ENCODE measurements at regions not wholly inside any gene's neighbourhood (a gene's known extent, or its start where the extent isn't known, plus 50 kb on each side); places are given as distances from the start of the nearest gene placed in this dataset.

GRCh38 chr9:28900406-28900805 is 1327.1 kb upstream of the C9orf72 start:
- TF ChIP-seq, protein P1, sequence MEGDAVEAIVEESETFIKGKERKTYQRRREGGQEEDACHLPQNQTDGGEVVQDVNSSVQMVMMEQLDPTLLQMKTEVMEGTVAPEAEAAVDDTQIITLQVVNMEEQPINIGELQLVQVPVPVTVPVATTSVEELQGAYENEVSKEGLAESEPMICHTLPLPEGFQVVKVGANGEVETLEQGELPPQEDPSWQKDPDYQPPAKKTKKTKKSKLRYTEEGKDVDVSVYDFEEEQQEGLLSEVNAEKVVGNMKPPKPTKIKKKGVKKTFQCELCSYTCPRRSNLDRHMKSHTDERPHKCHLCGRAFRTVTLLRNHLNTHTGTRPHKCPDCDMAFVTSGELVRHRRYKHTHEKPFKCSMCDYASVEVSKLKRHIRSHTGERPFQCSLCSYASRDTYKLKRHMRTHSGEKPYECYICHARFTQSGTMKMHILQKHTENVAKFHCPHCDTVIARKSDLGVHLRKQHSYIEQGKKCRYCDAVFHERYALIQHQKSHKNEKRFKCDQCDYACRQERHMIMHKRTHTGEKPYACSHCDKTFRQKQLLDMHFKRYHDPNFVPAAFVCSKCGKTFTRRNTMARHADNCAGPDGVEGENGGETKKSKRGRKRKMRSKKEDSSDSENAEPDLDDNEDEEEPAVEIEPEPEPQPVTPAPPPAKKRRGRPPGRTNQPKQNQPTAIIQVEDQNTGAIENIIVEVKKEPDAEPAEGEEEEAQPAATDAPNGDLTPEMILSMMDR (IDR thresholded peaks at IDR 0.05): no peak

GRCh38 chr9:28909526-28909925 is 1336.2 kb upstream of the C9orf72 start:
- DNase-seq (ENCODE audit: low spot score): no peak
- TF ChIP-seq, protein P1 (IDR thresholded peaks at IDR 0.05): no peak
- no peak for ATAC-seq (ENCODE audit: low FRiP score)

More at GRCh38 chr9:28900406-28900805, 1327.1 kb upstream of the C9orf72 start:
- ATAC-seq (ENCODE audit: low FRiP score): no peak
- no peak for DNase-seq (ENCODE audit: low spot score)

- TF ChIP-seq, protein P1 (IDR thresholded peaks at IDR 0.05): no peak
Observed at GRCh38 chr9:28912621-28913020, 1339.3 kb upstream of the C9orf72 start.

GRCh38 chr9:28915202-28915930 is 1342.1 kb upstream of the C9orf72 start:
- ATAC-seq (ENCODE audit: low FRiP score): no peak
- DNase-seq (ENCODE audit: low spot score): no peak
- TF ChIP-seq, protein P1 (IDR thresholded peaks at IDR 0.05): no peak

More at GRCh38 chr9:28912621-28913020, 1339.3 kb upstream of the C9orf72 start:
- no peak for DNase-seq (ENCODE audit: low spot score)
- ATAC-seq (ENCODE audit: low FRiP score): no peak

DNA sequence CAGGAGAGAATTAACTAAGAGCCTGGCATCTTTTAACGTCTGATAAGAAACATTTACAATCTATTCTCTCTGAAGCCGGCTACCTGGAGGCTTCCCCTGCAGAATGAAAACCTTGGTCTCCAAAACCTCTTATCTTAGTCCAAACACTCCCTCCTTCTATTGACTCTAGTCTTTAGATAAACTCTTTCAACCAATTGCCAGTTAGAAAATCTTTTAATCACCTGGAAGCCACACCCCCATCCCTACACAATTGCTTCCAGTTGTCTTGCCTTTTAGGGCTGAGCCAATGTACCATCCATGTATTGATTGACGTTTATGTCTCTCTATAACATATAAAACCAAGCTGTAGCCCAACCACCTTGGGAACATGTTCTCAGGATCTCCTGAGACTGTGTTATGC is 1343.1 kb upstream of the C9orf72 start:
- TF ChIP-seq, protein P1 (IDR thresholded peaks at IDR 0.05): no peak
- no peak for ATAC-seq (ENCODE audit: low FRiP score)
- DNase-seq (ENCODE audit: low spot score): no peak

- DNase-seq (ENCODE audit: low spot score) (no peak), ATAC-seq (ENCODE audit: low FRiP score) (no peak)
- TF ChIP-seq, protein P1 (IDR thresholded peaks at IDR 0.05): no peak
Observed at GRCh38 chr9:28921857-28922500, 1348.7 kb upstream of the C9orf72 start.

DNA sequence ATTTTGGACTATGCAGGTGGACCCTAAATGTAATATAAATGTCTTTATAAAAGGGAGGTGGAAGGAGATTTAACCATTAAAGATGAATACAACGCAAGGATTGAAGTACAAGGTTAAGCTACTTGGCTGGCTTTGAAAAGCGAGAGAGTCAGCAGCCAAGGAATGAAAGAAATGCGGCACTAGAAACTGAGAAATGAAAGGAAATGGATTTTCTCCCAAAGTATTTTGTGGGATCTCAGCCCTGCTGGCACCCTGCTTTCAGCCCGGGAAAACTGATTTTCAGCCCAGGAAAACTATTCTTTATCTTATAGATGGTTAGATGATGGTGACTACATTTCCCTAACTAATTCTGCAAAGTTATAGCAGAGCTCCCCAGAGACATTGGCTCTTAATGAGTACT is 1349.6 kb upstream of the C9orf72 start:
- TF ChIP-seq, protein P1 (IDR thresholded peaks at IDR 0.05): no peak
- DNase-seq (ENCODE audit: low spot score) (no peak), ATAC-seq (ENCODE audit: low FRiP score) (no peak)
